Progenitor cell of endocrine pancreas (in vitro differentiated cells): ENCODE measurements at regions not wholly inside any gene's neighbourhood (a gene's known extent, or its start where the extent isn't known, plus 50 kb on each side); places are given as distances from the start of the nearest gene placed in this dataset.

Experiments
- DNase-seq: peaks from one replicate; pipeline ENCODE4 v3.0.0; 2021; ENCODE audit warnings: low spot score; ENCODE audit not compliant: unreplicated experiment
- H3K27ac Mint-ChIP-seq: 2 replicates; pipeline ENCODE4 v1.8.0; 2021; ENCODE audit warnings: mild to moderate bottlenecking, moderate library complexity, mixed read lengths
- H3K27me3 Mint-ChIP-seq: 2 replicates; pipeline ENCODE4 v1.8.0; 2021; ENCODE audit warnings: mixed read lengths
- H3K36me3 Mint-ChIP-seq: 2 replicates; pipeline ENCODE4 v1.8.0; 2022; ENCODE audit warnings: mixed read lengths; ENCODE audit not compliant: insufficient read depth
- H3K4me1 Mint-ChIP-seq: 2 replicates; pipeline ENCODE4 v1.8.0; 2021; ENCODE audit warnings: low read depth, mixed read lengths
- H3K4me3 Mint-ChIP-seq: 2 replicates; pipeline ENCODE4 v1.8.0; 2021; ENCODE audit warnings: low read depth, mild to moderate bottlenecking, moderate library complexity, mixed read lengths
- H3K9me3 Mint-ChIP-seq: 2 replicates; pipeline ENCODE4 v1.8.0; 2021; ENCODE audit warnings: low read depth, mixed read lengths
- TF ChIP-seq, protein P1 (sequence below): fragments of 200-600 bp; sonication (generic); IDR thresholded peaks from one replicate; pipeline ENCODE4 v1.5.0; 2021; ENCODE audit warnings: antibody characterized with exemption, mild to moderate bottlenecking; ENCODE audit not compliant: unreplicated experiment

DNA sequence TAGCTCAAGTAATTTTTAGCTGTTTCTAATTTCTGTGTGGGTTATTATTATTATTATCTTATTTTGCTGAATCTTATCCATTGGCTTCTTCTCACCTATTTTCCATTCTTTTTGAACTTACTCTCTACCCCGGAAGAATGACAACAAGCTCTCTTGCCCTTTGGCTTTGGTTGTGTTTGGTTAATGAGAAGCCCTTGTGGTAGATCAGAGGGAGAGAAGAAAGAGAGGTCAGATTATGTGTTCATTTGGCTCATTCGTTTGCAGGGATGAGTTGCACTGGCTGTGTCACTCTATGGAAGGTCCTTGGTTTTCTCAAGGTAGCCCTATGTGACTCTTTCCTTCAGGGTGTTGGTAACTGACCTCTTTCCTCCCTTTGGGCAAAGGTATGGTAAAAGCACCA is 391.9 kb downstream of the LMO4 start:
- H3K4me1 Mint-ChIP-seq, result peaks cover 17% of the 10 kb centered on the region
- H3K4me3 Mint-ChIP-seq, result no peak overlapping the region
- H3K27me3 Mint-ChIP-seq, result no peaks in the 10 kb centered on the region
- peaks cover 2% of the 10 kb centered on the region for H3K36me3 Mint-ChIP-seq
- DNase-seq, result no peak
- H3K9me3 Mint-ChIP-seq, result peaks cover 3% of the 10 kb centered on the region
- TF ChIP-seq, protein P1, sequence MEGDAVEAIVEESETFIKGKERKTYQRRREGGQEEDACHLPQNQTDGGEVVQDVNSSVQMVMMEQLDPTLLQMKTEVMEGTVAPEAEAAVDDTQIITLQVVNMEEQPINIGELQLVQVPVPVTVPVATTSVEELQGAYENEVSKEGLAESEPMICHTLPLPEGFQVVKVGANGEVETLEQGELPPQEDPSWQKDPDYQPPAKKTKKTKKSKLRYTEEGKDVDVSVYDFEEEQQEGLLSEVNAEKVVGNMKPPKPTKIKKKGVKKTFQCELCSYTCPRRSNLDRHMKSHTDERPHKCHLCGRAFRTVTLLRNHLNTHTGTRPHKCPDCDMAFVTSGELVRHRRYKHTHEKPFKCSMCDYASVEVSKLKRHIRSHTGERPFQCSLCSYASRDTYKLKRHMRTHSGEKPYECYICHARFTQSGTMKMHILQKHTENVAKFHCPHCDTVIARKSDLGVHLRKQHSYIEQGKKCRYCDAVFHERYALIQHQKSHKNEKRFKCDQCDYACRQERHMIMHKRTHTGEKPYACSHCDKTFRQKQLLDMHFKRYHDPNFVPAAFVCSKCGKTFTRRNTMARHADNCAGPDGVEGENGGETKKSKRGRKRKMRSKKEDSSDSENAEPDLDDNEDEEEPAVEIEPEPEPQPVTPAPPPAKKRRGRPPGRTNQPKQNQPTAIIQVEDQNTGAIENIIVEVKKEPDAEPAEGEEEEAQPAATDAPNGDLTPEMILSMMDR, result no peak
- H3K27ac Mint-ChIP-seq, result no peak overlapping the region

DNA sequence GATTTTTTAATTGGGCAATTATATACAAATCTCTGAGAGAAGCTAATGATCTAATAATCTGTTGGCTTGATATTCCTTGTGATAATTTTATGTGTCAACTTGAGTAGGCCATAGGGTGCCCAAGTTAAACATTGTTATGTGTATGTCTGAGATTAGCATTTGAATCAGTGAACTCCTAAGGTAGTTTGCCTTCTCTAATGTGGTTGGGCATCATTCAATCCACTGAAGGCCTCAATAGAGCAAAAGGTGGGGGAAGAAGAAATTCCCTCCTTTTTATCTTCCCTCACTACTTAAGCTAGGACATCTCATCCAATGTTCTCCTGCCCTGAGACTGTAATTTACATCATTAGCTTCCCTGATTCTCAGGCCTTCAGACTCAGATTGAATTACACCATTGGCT is 394.5 kb downstream of the LMO4 start:
- H3K27me3 Mint-ChIP-seq, result no peaks in the 10 kb centered on the region
- DNase-seq, result no peak
- peaks cover 2% of the 10 kb centered on the region for H3K36me3 Mint-ChIP-seq
- no peak overlapping the region for H3K27ac Mint-ChIP-seq
- H3K9me3 Mint-ChIP-seq, result peaks cover 3% of the 10 kb centered on the region
- TF ChIP-seq, protein P1, result no peak
- H3K4me1 Mint-ChIP-seq, result peaks cover 11% of the 10 kb centered on the region
- no peak overlapping the region for H3K4me3 Mint-ChIP-seq

DNA sequence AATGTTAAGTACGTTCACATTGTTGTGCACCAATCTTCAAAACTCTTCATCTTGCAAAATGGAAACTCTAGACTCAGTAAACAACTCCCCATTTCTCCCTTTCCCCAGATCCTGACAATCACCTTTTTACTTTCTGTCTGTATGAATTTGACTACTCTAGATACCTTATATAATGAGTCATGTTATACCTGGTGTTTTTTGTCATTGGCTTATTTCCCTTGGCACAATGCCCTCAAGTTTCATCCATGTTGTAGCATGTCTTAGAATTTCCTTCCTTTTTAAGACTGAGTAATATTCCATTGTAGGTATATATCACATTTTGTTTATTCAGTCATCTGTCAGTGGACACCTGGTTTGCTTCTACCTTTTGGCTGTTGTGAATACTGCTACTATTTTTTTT is 399.5 kb downstream of the LMO4 start:
- H3K27ac Mint-ChIP-seq, result no peak overlapping the region
- DNase-seq, result no peak
- TF ChIP-seq, protein P1, result no peak
- H3K4me1 Mint-ChIP-seq, result no peaks in the 10 kb centered on the region
- H3K27me3 Mint-ChIP-seq, result peaks cover 4% of the 10 kb centered on the region
- H3K9me3 Mint-ChIP-seq, result peaks cover 3% of the 10 kb centered on the region
- H3K36me3 Mint-ChIP-seq, result peaks cover 2% of the 10 kb centered on the region
- H3K4me3 Mint-ChIP-seq, result no peak overlapping the region

DNA sequence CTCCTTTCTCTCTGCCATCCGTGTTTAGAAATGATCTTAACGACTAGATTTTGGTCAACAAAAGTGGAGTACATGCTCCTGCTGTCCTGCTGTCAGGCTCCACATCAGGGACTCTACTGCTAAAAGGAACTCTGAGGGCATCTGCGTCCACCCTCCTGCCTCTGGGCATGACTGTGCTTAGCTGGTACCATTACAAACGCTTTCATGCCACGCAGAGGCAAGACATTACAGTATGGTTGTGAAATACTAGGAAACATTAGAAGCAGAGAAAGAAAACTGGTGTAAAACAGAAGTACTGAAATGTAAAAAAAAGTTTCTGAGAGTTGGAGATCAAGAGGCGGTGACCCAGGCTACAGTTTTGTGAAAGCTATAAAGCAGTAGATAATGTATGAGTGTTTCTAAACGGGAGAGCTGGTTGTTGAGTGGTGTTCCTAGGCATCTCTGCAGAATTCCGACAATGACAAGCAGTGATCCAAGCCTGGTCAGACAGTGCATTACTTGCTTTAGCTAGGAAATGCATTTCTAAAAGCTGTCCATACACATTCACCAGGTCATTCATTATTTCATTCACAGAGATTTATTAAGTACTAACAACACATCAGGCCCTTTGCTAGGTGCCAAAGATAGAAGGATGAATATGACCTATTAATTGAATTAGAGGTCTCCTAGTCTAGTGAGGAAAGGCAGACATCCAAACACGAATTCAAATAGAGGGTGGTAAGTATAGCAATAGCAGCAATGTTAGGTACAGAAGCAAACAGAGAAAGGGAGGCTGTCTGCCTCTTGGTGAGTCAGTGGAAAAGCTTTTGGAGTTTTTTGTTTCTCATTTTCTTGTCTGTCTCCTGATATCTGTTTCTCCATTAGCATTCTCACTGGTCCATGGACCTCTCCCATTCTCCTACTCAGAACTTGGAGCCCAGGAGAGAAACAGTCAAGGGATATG is 401.9 kb downstream of the LMO4 start:
- no peak for DNase-seq
- Mint-ChIP-seq H3K27me3 (peaks cover 4% of the 10 kb centered on the region), H3K9me3 (no peaks in the 10 kb centered on the region), H3K36me3 (no peaks in the 10 kb centered on the region), H3K4me1 (peaks cover 8% of the 10 kb centered on the region), H3K27ac (no peak overlapping the region), H3K4me3 (no peak overlapping the region)
- TF ChIP-seq, protein P1, result no peak

DNA sequence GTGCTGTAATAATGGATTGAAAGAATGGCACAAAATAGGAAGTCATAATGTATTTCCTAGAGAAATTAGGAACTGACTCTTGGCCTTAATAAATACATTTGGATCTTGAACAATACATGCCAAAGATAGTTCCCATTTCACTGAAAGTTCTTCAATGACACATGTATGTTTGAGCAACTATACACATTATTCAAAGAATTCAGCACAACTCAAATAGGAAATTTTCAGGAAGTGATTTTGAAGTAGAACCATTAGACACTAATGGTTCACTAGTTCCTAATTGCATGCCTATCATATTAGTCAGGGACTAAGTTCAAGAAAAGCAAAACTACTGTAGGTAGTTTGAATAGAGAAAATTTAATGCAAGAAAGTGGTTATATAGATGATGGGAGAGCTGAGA is 404.7 kb downstream of the LMO4 start:
- H3K9me3 Mint-ChIP-seq, result peaks cover 4% of the 10 kb centered on the region

More for the DNA sequence above, 404.7 kb downstream of the LMO4 start:
- no peak for DNase-seq
- H3K27me3 Mint-ChIP-seq, result peaks cover 4% of the 10 kb centered on the region
- H3K27ac Mint-ChIP-seq, result no peak overlapping the region
- peaks cover 17% of the 10 kb centered on the region for H3K4me1 Mint-ChIP-seq
- no peak overlapping the region for H3K4me3 Mint-ChIP-seq
- TF ChIP-seq, protein P1, result no peak
- no peaks in the 10 kb centered on the region for H3K36me3 Mint-ChIP-seq
